CD14-positive monocyte (primary cell): ENCODE measurements at regions not wholly inside any gene's neighbourhood (a gene's known extent, or its start where the extent isn't known, plus 50 kb on each side); places are given as distances from the start of the nearest gene placed in this dataset.

ENCODE experiments used
- DNase-seq, 3 donors: peaks; one replicate each; pipeline ENCODE4 v3.0.0-alpha.2; 2011 to 2022
- H2AFZ ChIP-seq: 2 replicates; pipeline ENCODE4 v1.6.0; 2012; ENCODE audit warnings: mild to moderate bottlenecking, low read depth, low read length, inconsistent platforms; ENCODE audit not compliant: insufficient read depth, poor library complexity, severe bottlenecking
- H3K27ac ChIP-seq, 2 donors: 1 replicate in 1 of 2; 2 replicates in 1 of 2; pipeline ENCODE4 v1.5.1; 2012 to 2013; ENCODE audit warnings: low read length in 2 of 2, control low read depth in 1 of 2, inconsistent platforms in 1 of 2, low read depth in 1 of 2, mild to moderate bottlenecking in 1 of 2
- H3K27me3 ChIP-seq, 2 donors: one replicate each; pipeline versions ENCODE4 v1.6.0 to v1.6.1; 2011 to 2013; ENCODE audit warnings: low read length in 2 of 2; ENCODE audit not compliant: control insufficient read depth in 2 of 2, insufficient read depth in 2 of 2
- H3K36me3 ChIP-seq, 2 donors: replicated peaks in 1 of 2; 1 replicate in 1 of 2; 2 replicates in 1 of 2; pipeline versions ENCODE4 v1.5.1 to v1.6.1; 2012 to 2013; ENCODE audit warnings: low read length in 2 of 2, control low read depth in 1 of 2, inconsistent platforms in 1 of 2, mild to moderate bottlenecking in 1 of 2; ENCODE audit not compliant: insufficient read depth in 2 of 2, control insufficient read depth in 1 of 2
- H3K4me1 ChIP-seq, 2 donors: 1 replicate in 1 of 2; 2 replicates in 1 of 2; pipeline versions ENCODE4 v1.5.1 to v1.6.1; 2012 to 2013; ENCODE audit warnings: low read length in 2 of 2, control low read depth in 1 of 2, inconsistent platforms in 1 of 2, mild to moderate bottlenecking in 1 of 2, moderate library complexity in 1 of 2; ENCODE audit not compliant: insufficient read depth in 2 of 2, control insufficient read depth in 1 of 2
- H3K4me2 ChIP-seq: replicated peaks from 2 replicates; pipeline ENCODE3; 2012; ENCODE audit warnings: low read length, moderate library complexity, mild to moderate bottlenecking; ENCODE audit not compliant: poor library complexity, severe bottlenecking; ENCODE audit errors: extremely low read depth
- H3K4me3 ChIP-seq, 3 experiments: fragments of 200-600 bp in 1 of 3; sonication (generic) in 1 of 3; replicated peaks in 1 of 3; 1 replicate in 2 of 3; 2 replicates in 1 of 3; pipeline ENCODE4 v1.5.1; 2011 to 2013; ENCODE audit warnings: low read length in 3 of 3, mild to moderate bottlenecking in 3 of 3, control low read depth in 2 of 3, low read depth in 2 of 3, inconsistent platforms in 1 of 3, moderate library complexity in 1 of 3
- H3K79me2 ChIP-seq: 2 replicates; pipeline ENCODE4 v1.6.0; 2012; ENCODE audit warnings: mild to moderate bottlenecking, control low read depth, inconsistent platforms, low read length, moderate library complexity; ENCODE audit not compliant: insufficient read depth
- H3K9ac ChIP-seq: 2 replicates; pipeline ENCODE4 v1.6.0; 2017; ENCODE audit warnings: low read length, mild to moderate bottlenecking; ENCODE audit not compliant: insufficient read depth, poor library complexity, severe bottlenecking
- H3K9me3 ChIP-seq, 2 donors: replicated peaks in 1 of 2; 1 replicate in 1 of 2; 2 replicates in 1 of 2; pipeline versions ENCODE4 v1.5.1 to v1.6.1; 2012 to 2013; ENCODE audit warnings: low read length in 2 of 2, control low read depth in 1 of 2; ENCODE audit not compliant: control insufficient read depth in 1 of 2, insufficient read depth in 1 of 2
- H4K20me1 ChIP-seq: 2 replicates; pipeline ENCODE4 v1.6.0; 2012; ENCODE audit warnings: mild to moderate bottlenecking, low read length, control low read depth, moderate library complexity; ENCODE audit not compliant: insufficient read depth
- H3K27ac Mint-ChIP-seq, 7 donors: one replicate each; pipeline ENCODE4 v1.8.0; 2020; ENCODE audit warnings: mild to moderate bottlenecking in 7 of 7, mixed read lengths in 7 of 7, moderate library complexity in 6 of 7, inconsistent platforms in 2 of 7
- H3K27me3 Mint-ChIP-seq, 3 donors: one replicate each; pipeline ENCODE4 v1.8.0; 2021 to 2022; ENCODE audit warnings: low read depth in 3 of 3, mild to moderate bottlenecking in 3 of 3, mixed read lengths in 3 of 3, moderate library complexity in 3 of 3, inconsistent platforms in 1 of 3
- H3K36me3 Mint-ChIP-seq, 2 donors: one replicate each; pipeline ENCODE4 v1.8.0; 2020; ENCODE audit warnings: mixed read lengths in 2 of 2, inconsistent platforms in 1 of 2, mild to moderate bottlenecking in 1 of 2
- H3K4me1 Mint-ChIP-seq: one replicate; pipeline ENCODE4 v1.8.0; 2020; ENCODE audit warnings: mild to moderate bottlenecking, mixed read lengths
- H3K4me3 Mint-ChIP-seq, 2 donors: one replicate each; pipeline ENCODE4 v1.8.0; 2020; ENCODE audit warnings: mild to moderate bottlenecking in 2 of 2, mixed read lengths in 2 of 2, moderate library complexity in 1 of 2
- H3K9me3 Mint-ChIP-seq, 7 donors: one replicate each; pipeline ENCODE4 v1.8.0; 2020 to 2022; ENCODE audit warnings: mixed read lengths in 7 of 7, mild to moderate bottlenecking in 6 of 7, moderate library complexity in 6 of 7, inconsistent platforms in 2 of 7
- CTCF ChIP-seq: fragments of 200-600 bp; IDR thresholded peaks from one replicate; pipeline ENCODE4 v1.8.0; 2022; ENCODE audit warnings: antibody characterized with exemption, mild to moderate bottlenecking
- WGBS: methylation state at CpG from one replicate; pipeline ENCODE4 v1.1.5; 2013; ENCODE audit warnings: missing lambda C conversion rate; ENCODE audit not compliant: insufficient coverage; 5-methylcytosine and 5-hydroxymethylcytosine counted together
- intact Hi-C, 2 donors: fragments of 100-400 bp; cut with micrococcal nuclease; formaldehyde crosslinking; loops; one replicate each; pipeline versions ENCODE4 v1.15.0 to v1.15.1; 2023

- TF ChIP-seq CTCF = no peak
- Histone ChIP-seq H3K4me1 (no peaks in the 10 kb centered on the region), H3K27me3 (no peaks in the 10 kb centered on the region), H3K9ac (no peak overlapping the region), H3K4me2 (no peak overlapping the region), H3K79me2 (no peaks in the 10 kb centered on the region), H2AFZ (no peak overlapping the region), H3K27ac (no peak overlapping the region), H3K9me3 (peaks cover 4 to 11% of the 10 kb centered on the region in 2 donors), H3K36me3 (no peaks in the 10 kb centered on the region), H4K20me1 (no peaks in the 10 kb centered on the region), H3K4me3 (no peak overlapping the region)
- intact Hi-C loops = no loop called here
- Mint-ChIP-seq H3K36me3 (peaks cover 0 to 3% of the 10 kb centered on the region in 2 donors), H3K9me3 (peaks cover 8 to 21% (median 10%) of the 10 kb centered on the region in 7 donors), H3K27ac (no peak overlapping the region), H3K4me1 (peaks cover 1% of the 10 kb centered on the region), H3K27me3 (peaks cover 0 to 2% (median 1%) of the 10 kb centered on the region in 3 donors), H3K4me3 (no peak overlapping the region)
- 93% methylated on average over 4 of the region's 7 CpGs for WGBS
- DNase-seq = no peak
Observed at GRCh38 chr6:131414956-131415355, 158.1 kb upstream of the ARG1 start.

- no peaks in the 10 kb centered on the region for H3K36me3 Mint-ChIP-seq
- H4K20me1 ChIP-seq = no peaks in the 10 kb centered on the region
- H3K27me3 Mint-ChIP-seq = peaks cover 0 to 2% (median 0%) of the 10 kb centered on the region in 3 donors
- no peak for DNase-seq
- H3K9me3 Mint-ChIP-seq = peaks cover 0 to 8% (median 2%) of the 10 kb centered on the region in 7 donors
- H3K27me3 ChIP-seq = no peaks in the 10 kb centered on the region
- H3K27ac Mint-ChIP-seq = no peak overlapping the region
- H3K9me3 ChIP-seq = peaks cover 0 to 4% of the 10 kb centered on the region in 2 donors
- H3K4me3 Mint-ChIP-seq = no peak overlapping the region
- H3K36me3 ChIP-seq = no peaks in the 10 kb centered on the region
- no peak overlapping the region for H3K9ac ChIP-seq
- intact Hi-C loops = no loop called here
- no peak for TF ChIP-seq CTCF
- H3K4me3 ChIP-seq = no peak overlapping the region
- WGBS = 100% methylated on average over 2 of the region's 5 CpGs
- no peaks in the 10 kb centered on the region for H3K4me1 ChIP-seq
- peaks cover 1% of the 10 kb centered on the region for H3K4me1 Mint-ChIP-seq
- H3K27ac ChIP-seq = no peak overlapping the region
- H2AFZ ChIP-seq = no peak overlapping the region
- no peaks in the 10 kb centered on the region for H3K79me2 ChIP-seq
- H3K4me2 ChIP-seq = no peak overlapping the region
Observed at GRCh38 chr6:131418441-131418840, 154.6 kb upstream of the ARG1 start.
